IPS DF 4.7 (cell line): ENCODE measurements at regions not wholly inside any gene's neighbourhood (a gene's known extent, or its start where the extent isn't known, plus 50 kb on each side); places are given as distances from the start of the nearest gene placed in this dataset.
"Not testable (repeated sequence)": the region's sequence is repeated elsewhere in the genome, so short reads cannot be mapped to it uniquely, and the experiment has no call there.

ENCODE experiments used
- DNase-seq: peaks from one replicate; pipeline ENCODE4 v3.0.0-alpha.2; 2013; ENCODE audit warnings: low spot score; ENCODE audit errors: extremely low read depth

- DNase-seq, result no peak
Measured at GRCh38 chr13:81207231-81207630, 866.3 kb upstream of the SPRY2 start.

- no peak for DNase-seq
Measured at GRCh38 chr13:81203783-81204182, 862.9 kb upstream of the SPRY2 start.

- DNase-seq, result no peak
Measured at GRCh38 chr13:81199956-81200355, 859.0 kb upstream of the SPRY2 start.

GRCh38 chr13:81197966-81198365 lies 857.0 kb upstream of the SPRY2 start:
- no peak for DNase-seq

GRCh38 chr13:81197483-81197882 lies 856.6 kb upstream of the SPRY2 start:
- no peak for DNase-seq

GRCh38 chr13:81194362-81194761 lies 853.4 kb upstream of the SPRY2 start:
- no peak for DNase-seq

- no peak for DNase-seq
Measured at GRCh38 chr13:81184556-81185265, 843.8 kb upstream of the SPRY2 start.

- DNase-seq, result no peak
Measured at GRCh38 chr13:81172603-81173002, 831.7 kb upstream of the SPRY2 start.

- DNase-seq, result no peak
Measured at GRCh38 chr13:81171065-81171647, 830.2 kb upstream of the SPRY2 start.

- DNase-seq, result not testable (repeated sequence)
Measured at GRCh38 chr13:81163823-81164222, 822.9 kb upstream of the SPRY2 start.

GRCh38 chr13:81153478-81153877 lies 812.6 kb upstream of the SPRY2 start:
- DNase-seq, result no peak

- DNase-seq, result no peak
Measured at GRCh38 chr13:81148822-81149221, 807.9 kb upstream of the SPRY2 start.

GRCh38 chr13:81146576-81146975 lies 805.6 kb upstream of the SPRY2 start:
- not testable (repeated sequence) for DNase-seq

GRCh38 chr13:81142306-81142999 lies 801.5 kb upstream of the SPRY2 start:
- no peak for DNase-seq

GRCh38 chr13:81140675-81141074 lies 799.7 kb upstream of the SPRY2 start:
- DNase-seq, result no peak

GRCh38 chr13:81139987-81140386 lies 799.1 kb upstream of the SPRY2 start:
- DNase-seq, result no peak

- no peak for DNase-seq
Measured at GRCh38 chr13:81138353-81138980, 797.5 kb upstream of the SPRY2 start.

GRCh38 chr13:81133066-81133465 lies 792.1 kb upstream of the SPRY2 start:
- DNase-seq, result no peak

- no peak for DNase-seq
Measured at GRCh38 chr13:81117416-81117815, 776.5 kb upstream of the SPRY2 start.

GRCh38 chr13:81116461-81117282 lies 775.7 kb upstream of the SPRY2 start:
- DNase-seq, result no peak

- DNase-seq, result no peak
Measured at GRCh38 chr13:81109026-81109425, 768.1 kb upstream of the SPRY2 start.
